SK-N-SH (cell line): ENCODE measurements at regions not wholly inside any gene's neighbourhood (a gene's known extent, or its start where the extent isn't known, plus 50 kb on each side); places are given as distances from the start of the nearest gene placed in this dataset.

ENCODE experiments used
- CHD2 ChIP-seq: fragments of 150-350 bp; IDR thresholded peaks from 2 replicates; pipeline ENCODE4 v1.6.1; 2018; ENCODE audit warnings: low read length; ENCODE audit not compliant: partially characterized antibody
- GABPA ChIP-seq: IDR thresholded peaks from 2 replicates; pipeline ENCODE4 v1.4.0; 2012; ENCODE audit warnings: low read depth, mild to moderate bottlenecking
- JUND ChIP-seq: IDR thresholded peaks from 2 replicates; pipeline ENCODE4 v1.4.0; 2012
- NFIC ChIP-seq: IDR thresholded peaks from 2 replicates; pipeline ENCODE4 v1.4.0; 2012; ENCODE audit warnings: borderline replicate concordance
- POLR2AphosphoS5 ChIP-seq: IDR thresholded peaks from 2 replicates; pipeline ENCODE4 v1.6.1; 2012; ENCODE audit warnings: low read depth, low read length
- TF ChIP-seq, protein P1 (sequence below): fragments of 200-600 bp; sonication (generic); IDR thresholded peaks from 2 replicates; pipeline ENCODE4 v1.6.1; 2017; ENCODE audit warnings: antibody characterized with exemption, mild to moderate bottlenecking, moderate library complexity
- TF ChIP-seq, protein P2 (sequence below): IDR thresholded peaks from 2 replicates; pipeline ENCODE4 v1.4.0; 2012; ENCODE audit warnings: low read depth, borderline replicate concordance

DNA sequence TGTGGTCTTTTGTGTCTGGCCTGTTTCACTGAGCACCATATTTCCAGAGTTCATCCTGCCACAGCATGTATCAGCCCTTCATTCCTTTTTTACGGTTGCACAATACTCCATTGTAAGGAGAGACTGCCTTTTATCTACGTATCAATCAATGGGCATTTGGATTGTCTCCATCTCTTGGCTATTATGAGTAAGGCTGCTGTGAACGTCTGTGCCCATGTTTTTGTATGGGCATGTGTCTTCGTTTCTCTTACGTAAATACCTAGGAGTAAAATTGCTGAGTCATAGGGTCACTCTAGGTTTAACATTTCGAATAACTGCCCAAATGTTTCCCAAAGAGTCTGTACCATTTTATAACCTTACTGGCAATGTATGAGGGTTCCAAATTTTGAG, 202.8 kb upstream of the FOXF1 start:
- TF ChIP-seq GABPA (no peak), POLR2AphosphoS5 (no peak), NFIC (no peak), JUND (no peak), CHD2 (no peak)
- TF ChIP-seq, protein P1, sequence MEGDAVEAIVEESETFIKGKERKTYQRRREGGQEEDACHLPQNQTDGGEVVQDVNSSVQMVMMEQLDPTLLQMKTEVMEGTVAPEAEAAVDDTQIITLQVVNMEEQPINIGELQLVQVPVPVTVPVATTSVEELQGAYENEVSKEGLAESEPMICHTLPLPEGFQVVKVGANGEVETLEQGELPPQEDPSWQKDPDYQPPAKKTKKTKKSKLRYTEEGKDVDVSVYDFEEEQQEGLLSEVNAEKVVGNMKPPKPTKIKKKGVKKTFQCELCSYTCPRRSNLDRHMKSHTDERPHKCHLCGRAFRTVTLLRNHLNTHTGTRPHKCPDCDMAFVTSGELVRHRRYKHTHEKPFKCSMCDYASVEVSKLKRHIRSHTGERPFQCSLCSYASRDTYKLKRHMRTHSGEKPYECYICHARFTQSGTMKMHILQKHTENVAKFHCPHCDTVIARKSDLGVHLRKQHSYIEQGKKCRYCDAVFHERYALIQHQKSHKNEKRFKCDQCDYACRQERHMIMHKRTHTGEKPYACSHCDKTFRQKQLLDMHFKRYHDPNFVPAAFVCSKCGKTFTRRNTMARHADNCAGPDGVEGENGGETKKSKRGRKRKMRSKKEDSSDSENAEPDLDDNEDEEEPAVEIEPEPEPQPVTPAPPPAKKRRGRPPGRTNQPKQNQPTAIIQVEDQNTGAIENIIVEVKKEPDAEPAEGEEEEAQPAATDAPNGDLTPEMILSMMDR: no peak
- TF ChIP-seq, protein P2, sequence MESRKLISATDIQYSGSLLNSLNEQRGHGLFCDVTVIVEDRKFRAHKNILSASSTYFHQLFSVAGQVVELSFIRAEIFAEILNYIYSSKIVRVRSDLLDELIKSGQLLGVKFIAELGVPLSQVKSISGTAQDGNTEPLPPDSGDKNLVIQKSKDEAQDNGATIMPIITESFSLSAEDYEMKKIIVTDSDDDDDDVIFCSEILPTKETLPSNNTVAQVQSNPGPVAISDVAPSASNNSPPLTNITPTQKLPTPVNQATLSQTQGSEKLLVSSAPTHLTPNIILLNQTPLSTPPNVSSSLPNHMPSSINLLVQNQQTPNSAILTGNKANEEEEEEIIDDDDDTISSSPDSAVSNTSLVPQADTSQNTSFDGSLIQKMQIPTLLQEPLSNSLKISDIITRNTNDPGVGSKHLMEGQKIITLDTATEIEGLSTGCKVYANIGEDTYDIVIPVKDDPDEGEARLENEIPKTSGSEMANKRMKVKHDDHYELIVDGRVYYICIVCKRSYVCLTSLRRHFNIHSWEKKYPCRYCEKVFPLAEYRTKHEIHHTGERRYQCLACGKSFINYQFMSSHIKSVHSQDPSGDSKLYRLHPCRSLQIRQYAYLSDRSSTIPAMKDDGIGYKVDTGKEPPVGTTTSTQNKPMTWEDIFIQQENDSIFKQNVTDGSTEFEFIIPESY: no peak
